Left hindlimb (tissue), 1 donor: ENCODE measurements at regions not wholly inside any gene's neighbourhood (a gene's known extent, or its start where the extent isn't known, plus 50 kb on each side); places are given as distances from the start of the nearest gene placed in this dataset.
"Not testable (repeated sequence)": the region's sequence is repeated elsewhere in the genome, so short reads cannot be mapped to it uniquely, and the experiment has no call there.

Experiments used
- DNase-seq: peaks from one replicate; pipeline ENCODE4 v3.0.0-alpha.2; 2018

DNA sequence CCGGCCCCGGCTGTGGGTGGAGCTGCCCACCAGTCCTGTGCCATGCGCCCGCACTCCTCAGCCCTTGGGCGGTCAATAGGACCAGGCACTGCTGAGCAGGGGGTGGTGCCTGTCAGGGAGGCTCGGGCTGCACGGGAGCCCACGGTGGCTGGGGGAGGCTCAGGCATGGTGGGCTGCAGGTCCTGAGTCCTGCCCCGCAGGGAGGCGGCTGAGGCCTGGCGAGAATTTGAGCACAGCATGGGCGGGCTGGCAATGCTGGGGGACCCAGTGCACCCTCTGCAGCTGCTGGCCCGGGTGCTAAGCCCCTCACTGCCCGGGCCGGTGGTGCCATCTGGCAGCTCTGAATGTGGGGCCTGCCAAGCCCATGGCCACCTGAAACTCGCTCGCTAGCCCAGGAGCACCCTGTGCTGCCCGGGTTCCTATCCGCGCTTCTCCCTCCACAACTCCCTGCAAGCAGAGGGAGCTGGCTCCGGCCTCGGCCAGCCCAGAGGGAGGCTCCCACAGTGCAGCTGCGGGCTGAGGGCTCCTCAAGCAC, 1371.1 kb downstream of the FSCB start:
- DNase-seq: no peak

GRCh38 chr14:43132441-43132840, 1374.6 kb downstream of the FSCB start:
- no peak for DNase-seq

GRCh38 chr14:43128429-43128828, 1378.7 kb downstream of the FSCB start:
- DNase-seq: not testable (repeated sequence)

GRCh38 chr14:43127874-43128273, 1379.2 kb downstream of the FSCB start:
- DNase-seq: not testable (repeated sequence)

DNA sequence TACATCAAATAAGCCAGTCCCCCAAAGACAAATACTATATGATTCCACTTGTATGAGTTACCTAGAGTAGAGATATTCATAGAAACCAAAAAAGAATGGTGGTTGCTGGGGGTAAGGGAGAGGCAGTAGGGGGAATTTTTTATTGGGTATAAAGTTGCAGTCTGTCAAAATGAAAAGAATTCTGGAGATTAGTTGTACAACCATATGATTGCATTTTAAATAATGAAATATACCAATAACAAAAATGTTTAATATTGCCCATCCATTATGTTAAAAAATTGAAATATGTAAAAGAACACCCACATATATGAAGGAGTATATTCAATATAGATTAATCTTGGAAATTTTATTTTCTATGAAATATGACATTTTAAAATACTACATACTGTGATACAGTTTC, 1383.5 kb downstream of the FSCB start:
- DNase-seq: no peak

- DNase-seq: no peak
Measured at GRCh38 chr14:43119672-43120071, 1387.4 kb downstream of the FSCB start.

GRCh38 chr14:43116341-43116740, 1390.7 kb downstream of the FSCB start:
- no peak for DNase-seq

DNA sequence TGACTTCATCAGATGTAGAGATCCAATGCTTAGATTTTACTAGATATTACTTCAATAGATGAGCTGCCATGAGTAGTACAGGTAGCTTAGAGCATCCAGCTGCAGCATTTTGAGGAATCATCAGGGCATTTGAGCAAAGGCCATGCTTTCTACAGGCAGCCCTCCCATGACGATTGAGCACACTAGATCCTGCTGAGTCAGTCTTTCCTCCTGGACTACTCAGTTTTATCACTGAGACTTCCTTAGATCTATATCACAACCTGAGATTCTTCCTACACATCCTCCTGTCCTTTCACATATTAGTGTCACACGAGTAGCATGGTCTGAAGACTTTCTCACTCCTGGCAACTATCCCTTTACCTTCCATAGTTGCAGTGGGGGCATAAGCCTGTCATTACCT, 1401.8 kb downstream of the FSCB start:
- DNase-seq: no peak

DNA sequence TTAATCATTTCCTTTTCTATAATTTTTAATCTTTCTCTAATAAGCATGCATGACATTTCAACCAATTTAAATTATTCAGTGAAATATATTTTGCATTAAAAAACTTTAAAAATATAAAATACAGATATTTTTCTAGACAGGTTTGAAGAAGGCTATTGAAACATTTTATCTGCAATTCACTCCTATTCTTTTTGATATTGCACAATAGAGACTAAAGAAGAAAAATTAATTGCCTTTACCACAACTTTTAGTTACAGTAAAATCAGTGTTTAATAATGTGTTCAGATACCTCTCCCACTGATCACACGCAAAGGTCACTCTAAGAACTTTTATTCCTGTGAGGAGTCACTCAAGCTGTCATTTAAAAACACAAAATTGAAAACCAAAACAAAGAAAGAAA, 1416.7 kb downstream of the FSCB start:
- no peak for DNase-seq

DNA sequence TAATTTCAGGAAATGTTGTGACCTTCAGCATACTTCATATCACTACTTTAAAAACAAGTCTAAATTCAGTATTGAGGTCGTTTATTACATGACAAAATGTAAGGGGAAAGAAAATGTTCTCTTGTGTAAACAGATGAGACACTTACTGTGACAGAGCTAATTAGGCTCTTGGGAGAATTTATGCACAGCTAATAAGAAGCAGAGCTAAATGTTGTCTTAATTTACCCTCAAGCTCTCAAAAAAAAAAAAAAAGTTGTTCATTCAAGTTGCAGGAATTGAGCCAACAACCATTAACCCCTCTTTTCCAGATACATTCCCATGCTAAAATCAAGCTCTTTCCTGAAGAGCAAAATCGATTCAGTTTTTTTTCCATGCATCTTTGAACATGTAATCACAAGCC, 1419.4 kb downstream of the FSCB start:
- no peak for DNase-seq

GRCh38 chr14:43085819-43086218, 1421.3 kb downstream of the FSCB start:
- DNase-seq: no peak

DNA sequence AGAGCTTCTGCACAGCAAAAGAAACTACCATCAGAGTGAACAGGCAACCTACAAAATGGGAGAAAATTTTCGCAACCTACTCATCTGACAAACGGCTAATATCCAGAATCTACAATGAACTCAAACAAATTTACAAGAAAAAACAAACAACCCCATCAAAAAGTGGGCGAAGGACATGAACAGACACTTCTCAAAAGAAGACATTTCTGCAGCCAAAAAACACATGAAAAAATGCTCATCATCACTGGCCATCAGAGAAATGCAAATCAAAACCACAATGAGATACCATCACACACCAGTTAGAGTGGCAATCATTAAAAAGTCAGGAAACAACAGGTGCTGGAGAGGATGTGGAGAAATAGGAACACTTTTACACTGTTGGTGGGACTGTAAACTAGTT, 1439.7 kb downstream of the FSCB start:
- not testable (repeated sequence) for DNase-seq

GRCh38 chr14:43056106-43056505, 1449.4 kb downstream of the LRFN5 start:
- no peak for DNase-seq

DNA sequence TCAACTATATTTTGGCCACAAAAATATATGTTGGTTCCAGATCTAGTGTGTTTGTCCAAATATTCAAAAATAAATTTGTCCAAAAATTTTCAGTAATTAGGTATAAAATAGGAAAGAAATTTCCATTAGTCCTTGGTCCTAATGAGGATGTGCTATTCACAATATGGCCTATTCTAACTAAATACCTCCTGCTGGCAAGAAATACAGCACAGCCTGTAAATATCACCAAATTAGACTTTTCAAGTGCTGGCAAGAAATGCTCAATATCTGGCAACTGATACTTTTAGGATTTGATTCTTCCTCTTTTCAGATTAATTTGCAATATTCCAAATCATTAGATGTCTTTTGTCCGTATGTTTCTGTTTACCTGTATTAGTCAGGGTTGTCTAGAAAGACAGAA, 1446.2 kb downstream of the LRFN5 start:
- DNase-seq: no peak

- no peak for DNase-seq
Measured at GRCh38 chr14:43043850-43044249, 1437.2 kb downstream of the LRFN5 start.

GRCh38 chr14:43042408-43042807, 1435.7 kb downstream of the LRFN5 start:
- DNase-seq: no peak

DNA sequence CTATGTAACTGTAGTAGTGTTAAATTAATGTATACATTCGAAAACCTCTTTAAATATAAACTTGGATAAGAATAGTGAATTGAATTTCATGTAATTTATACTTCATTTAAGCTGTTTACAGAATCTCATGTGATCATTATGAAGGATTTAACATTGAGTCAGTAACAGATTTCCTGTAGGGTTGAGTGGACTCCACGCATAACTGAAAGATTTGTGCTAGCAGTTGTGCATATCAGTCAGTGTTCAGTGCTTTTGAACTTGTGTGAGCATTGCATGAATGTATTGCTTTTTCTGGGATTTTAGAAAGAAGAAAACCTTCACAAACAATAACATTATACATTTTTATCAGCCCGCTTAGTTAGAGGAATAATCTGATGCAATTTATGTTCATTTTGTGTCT, 1435.3 kb downstream of the LRFN5 start:
- DNase-seq: no peak

- no peak for DNase-seq
Measured at GRCh38 chr14:43041207-43041606, 1434.5 kb downstream of the LRFN5 start.

GRCh38 chr14:43039881-43040280, 1433.2 kb downstream of the LRFN5 start:
- DNase-seq: no peak

- no peak for DNase-seq
Measured at GRCh38 chr14:43031598-43031997, 1424.9 kb downstream of the LRFN5 start.

- no peak for DNase-seq
Measured at GRCh38 chr14:43022094-43022800, 1415.6 kb downstream of the LRFN5 start.

GRCh38 chr14:43019826-43020225, 1413.2 kb downstream of the LRFN5 start:
- no peak for DNase-seq

DNA sequence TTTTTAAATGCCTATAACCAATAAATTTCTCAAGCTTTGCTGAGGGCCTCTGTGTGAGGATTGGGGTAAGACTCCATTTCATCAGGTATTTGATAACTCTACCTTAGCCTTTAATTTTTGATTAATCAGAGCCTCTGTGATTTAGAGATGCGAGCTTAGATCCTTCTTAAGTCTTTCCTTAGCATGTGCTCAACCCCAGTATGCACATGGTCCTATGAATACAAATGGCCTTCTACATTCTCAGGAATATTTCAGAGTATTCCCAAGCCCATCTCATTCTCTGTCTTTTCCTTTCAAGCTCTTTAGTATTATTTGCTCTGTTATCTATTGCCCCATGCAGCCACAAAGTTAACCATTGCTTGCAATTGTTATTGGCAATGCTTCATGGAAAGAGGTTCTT, 1407.7 kb downstream of the LRFN5 start:
- DNase-seq: no peak

- DNase-seq: no peak
Measured at GRCh38 chr14:43012817-43013216, 1406.1 kb downstream of the LRFN5 start.

DNA sequence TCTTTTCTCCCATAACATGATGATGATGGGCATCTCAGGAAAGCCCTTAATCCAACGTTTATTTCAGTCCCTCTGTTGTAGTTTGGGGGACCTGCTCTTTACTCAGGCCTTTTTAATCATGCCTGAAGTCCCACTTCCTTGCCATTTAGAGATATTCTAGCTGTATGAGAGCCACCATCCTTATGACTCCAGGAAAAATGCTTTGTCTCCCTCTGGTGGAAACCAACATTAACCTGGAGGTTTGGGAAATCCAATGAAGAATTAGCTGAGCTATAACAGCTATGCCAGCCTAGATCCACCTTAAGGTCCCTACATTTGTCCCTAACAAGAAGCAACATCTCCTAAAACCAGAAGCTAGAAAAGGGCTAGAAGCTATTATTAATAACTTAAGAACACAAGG, 1399.1 kb downstream of the LRFN5 start:
- DNase-seq: no peak
